ENCODE measurements at regions not wholly inside any gene's neighbourhood (a gene's known extent, or its start where the extent isn't known, plus 50 kb on each side); places are given as distances from the start of the nearest gene placed in this dataset.
"Not testable (repeated sequence)": the region's sequence is repeated elsewhere in the genome, so short reads cannot be mapped to it uniquely, and the experiment has no call there.

GRCh38 chr18:70961939-70962338 is 673.1 kb downstream of the SOCS6 start:
- DNase-seq: no peak

- no peak for DNase-seq
Measured at GRCh38 chr18:70956554-70956953, 667.7 kb downstream of the SOCS6 start.

- DNase-seq: no peak
Measured at GRCh38 chr18:70936160-70936559, 647.3 kb downstream of the SOCS6 start.

- DNase-seq: no peak
Measured at GRCh38 chr18:70931942-70932814, 643.3 kb downstream of the SOCS6 start.

- DNase-seq: no peak
Measured at GRCh38 chr18:70920840-70921374, 632.1 kb downstream of the SOCS6 start.

GRCh38 chr18:70907673-70908072 is 618.8 kb downstream of the SOCS6 start:
- no peak for DNase-seq

GRCh38 chr18:70892381-70892780 is 603.5 kb downstream of the SOCS6 start:
- DNase-seq: no peak

GRCh38 chr18:70870292-70870691 is 581.4 kb downstream of the SOCS6 start:
- DNase-seq: no peak

GRCh38 chr18:70848329-70848728 is 559.5 kb downstream of the SOCS6 start:
- DNase-seq: no peak

GRCh38 chr18:70840649-70841048 is 551.8 kb downstream of the SOCS6 start:
- no peak for DNase-seq

- no peak for DNase-seq
Measured at GRCh38 chr18:70827632-70828031, 538.8 kb downstream of the SOCS6 start.

- DNase-seq: no peak
Measured at GRCh38 chr18:70826571-70826970, 537.7 kb downstream of the SOCS6 start.

GRCh38 chr18:70822691-70823090 is 533.8 kb downstream of the SOCS6 start:
- DNase-seq: no peak

GRCh38 chr18:70822117-70822516 is 533.3 kb downstream of the SOCS6 start:
- no peak for DNase-seq

GRCh38 chr18:70808481-70809056 is 519.7 kb downstream of the SOCS6 start:
- no peak for DNase-seq

- DNase-seq: no peak
Measured at GRCh38 chr18:70781860-70782453, 493.1 kb downstream of the SOCS6 start.

- DNase-seq: not testable (repeated sequence)
Measured at GRCh38 chr18:70766254-70766653, 477.4 kb downstream of the SOCS6 start.

GRCh38 chr18:70762812-70763211 is 474.0 kb downstream of the SOCS6 start:
- no peak for DNase-seq

- DNase-seq: no peak
Measured at GRCh38 chr18:70758780-70759179, 469.9 kb downstream of the SOCS6 start.

GRCh38 chr18:70754486-70754885 is 465.6 kb downstream of the SOCS6 start:
- DNase-seq: no peak

- DNase-seq: no peak
Measured at GRCh38 chr18:70732916-70733315, 444.1 kb downstream of the SOCS6 start.

- DNase-seq: no peak
Measured at GRCh38 chr18:70732188-70732587, 443.3 kb downstream of the SOCS6 start.

- no peak for DNase-seq
Measured at GRCh38 chr18:70720607-70721006, 431.8 kb downstream of the SOCS6 start.

- DNase-seq: no peak
Measured at GRCh38 chr18:70709720-70710119, 420.9 kb downstream of the SOCS6 start.

All from T1000 (cell line).